GM18951 (cell line): ENCODE measurements at regions not wholly inside any gene's neighbourhood (a gene's known extent, or its start where the extent isn't known, plus 50 kb on each side); places are given as distances from the start of the nearest gene placed in this dataset.

Experiments used
- POLR2A ChIP-seq: IDR thresholded peaks from 4 replicates; pipeline ENCODE4 v1.6.1; 2011; ENCODE audit warnings: mild to moderate bottlenecking; ENCODE audit not compliant: insufficient read length, insufficient read depth; ENCODE audit errors: extremely low read depth
- in situ Hi-C: fragments of 300-500 bp; cut with MboI; formaldehyde crosslinking; loops from one replicate; pipeline ENCODE4 v1.12.0; 2022; ENCODE audit warnings: low sequenced_read_pairs, mixed read lengths, inconsistent platforms; ENCODE audit not compliant: unreplicated experiment

GRCh38 chr1:30061292-30062220 is 661.8 kb downstream of the MATN1 start:
- no peak for TF ChIP-seq POLR2A
- in situ Hi-C loops, result no loop called here

- no peak for TF ChIP-seq POLR2A
- in situ Hi-C loops, result no loop called here
These were observed 662.6 kb downstream of the MATN1 start for GRCh38 chr1:30060738-30061137.

GRCh38 chr1:30058970-30059369 is 664.4 kb downstream of the MATN1 start:
- no peak for TF ChIP-seq POLR2A
- in situ Hi-C loops, result no loop called here

GRCh38 chr1:30054126-30054525 is 669.3 kb downstream of the MATN1 start:
- in situ Hi-C loops, result no loop called here
- TF ChIP-seq POLR2A, result no peak

GRCh38 chr1:30052178-30052577 is 671.2 kb downstream of the MATN1 start:
- in situ Hi-C loops, result no loop called here
- no peak for TF ChIP-seq POLR2A

GRCh38 chr1:30051777-30052176 is 671.6 kb downstream of the MATN1 start:
- TF ChIP-seq POLR2A, result no peak
- in situ Hi-C loops, result no loop called here

GRCh38 chr1:30049748-30050296 is 673.6 kb downstream of the MATN1 start:
- in situ Hi-C loops, result no loop called here

GRCh38 chr1:30048905-30049304 is 674.5 kb downstream of the MATN1 start:
- no peak for TF ChIP-seq POLR2A
- in situ Hi-C loops, result no loop called here

More at GRCh38 chr1:30049748-30050296, 673.6 kb downstream of the MATN1 start:
- TF ChIP-seq POLR2A, result no peak

- in situ Hi-C loops, result no loop called here
- TF ChIP-seq POLR2A, result no peak
These were observed 675.8 kb downstream of the MATN1 start for GRCh38 chr1:30047576-30047975.

- in situ Hi-C loops, result no loop called here
These were observed 676.6 kb downstream of the MATN1 start for GRCh38 chr1:30046751-30047150.

GRCh38 chr1:30045304-30046090 is 677.9 kb downstream of the MATN1 start:
- TF ChIP-seq POLR2A, result no peak
- in situ Hi-C loops, result no loop called here

More at GRCh38 chr1:30046751-30047150, 676.6 kb downstream of the MATN1 start:
- TF ChIP-seq POLR2A, result no peak

GRCh38 chr1:30044656-30045144 is 678.7 kb downstream of the MATN1 start:
- in situ Hi-C loops, result no loop called here
- TF ChIP-seq POLR2A, result no peak
